HCT116 (cell line): ENCODE measurements at regions not wholly inside any gene's neighbourhood (a gene's known extent, or its start where the extent isn't known, plus 50 kb on each side); places are given as distances from the start of the nearest gene placed in this dataset.

Experiments
- ATAC-seq: fragments of 200-7000 bp; cut with Tn5 transposase; 2 replicates; pipeline ENCODE4 v1.9.1; 2020; ENCODE audit warnings: mild to moderate bottlenecking, moderate library complexity
- BruUV-seq: library from RNA; stranded (reverse); fragments of 400-500 nt; replicated peaks from 2 replicates; lab custom pipeline; 2021; lab: Mats Ljungman, UMichigan
- CTCF ChIA-PET: fragments of 300-600 bp; sonication (Branson Sonifier 250); formaldehyde crosslinking; loops from one replicate; lab custom pipeline; 2021; ENCODE audit warnings: antibody characterized with exemption; lab: Charles Lee
- POLR2A ChIA-PET: fragments of 300-600, 350-600 bp; sonication (Branson Sonifier 250); formaldehyde crosslinking; loops from one replicate; lab custom pipeline; 2021; ENCODE audit warnings: antibody characterized with exemption; lab: Charles Lee
- RAD21 ChIA-PET, 2 experiments: fragments of 300-600 bp; sonication (Branson Sonifier 250); formaldehyde crosslinking; loops; one replicate each; lab custom pipeline; 2023; ENCODE audit warnings: low total read pairs in 2 of 2; ENCODE audit not compliant: uncharacterized antibody in 2 of 2, unreplicated experiment in 2 of 2, low non-redundant PET in 1 of 2; lab: Charles Lee
- DNase-seq: peaks from one replicate; pipeline ENCODE4 v3.0.0-alpha.2; 2010; ENCODE audit warnings: low read depth, low spot score
- H2AFZ ChIP-seq: fragments of 200-600 bp; shearing (Covaris generic), sonication (generic); 2 replicates; pipeline ENCODE4 v1.6.1; 2017; ENCODE audit warnings: low read depth, mixed run types, mixed read lengths, antibody characterized with exemption, low read length; ENCODE audit not compliant: poor library complexity, severe bottlenecking
- H3K27ac ChIP-seq: 2 replicates; pipeline ENCODE4 v1.5.1; 2012; ENCODE audit warnings: low read depth, low read length
- H3K27me3 ChIP-seq: fragments of 200-600 bp; sonication (generic); 2 replicates; pipeline ENCODE4 v1.6.1; 2016; ENCODE audit warnings: mixed run types, low read length, mixed read lengths; ENCODE audit not compliant: insufficient read depth
- H3K36me3 ChIP-seq, 2 experiments: fragments of 200-500 bp in 1 of 2; fragments of 200-600 bp in 1 of 2; sonication (Bioruptor generic) in 1 of 2; sonication (generic) in 1 of 2; 2 replicates each; pipeline versions ENCODE4 v1.5.1 to v1.6.1; 2014 to 2016; ENCODE audit warnings: low read length in 2 of 2, inconsistent platforms in 1 of 2, mixed read lengths in 1 of 2, mixed run types in 1 of 2; ENCODE audit not compliant: insufficient read depth in 2 of 2, control insufficient read depth in 1 of 2
- H3K4me1 ChIP-seq, 2 experiments: fragments of 200-600 bp in 1 of 2; sonication (generic) in 1 of 2; 2 replicates each; pipeline versions ENCODE4 v1.5.1 to v1.6.1; 2012 to 2017; ENCODE audit warnings: low read length in 2 of 2, inconsistent platforms in 1 of 2, mild to moderate bottlenecking in 1 of 2, mixed read lengths in 1 of 2, mixed run types in 1 of 2, moderate library complexity in 1 of 2; ENCODE audit not compliant: insufficient read depth in 2 of 2, control insufficient read depth in 1 of 2
- H3K4me2 ChIP-seq: fragments of 200-600 bp; sonication (generic); 2 replicates; pipeline ENCODE4 v1.6.1; 2017; ENCODE audit warnings: mixed run types, low read length, mixed read lengths
- H3K4me3 ChIP-seq, 2 experiments: fragments of 200-600 bp in 1 of 2; sonication (generic) in 1 of 2; replicated peaks in 1 of 2; 2 replicates each; pipeline ENCODE4 v1.5.1; 2011 to 2016; ENCODE audit warnings: low read length in 2 of 2, control low read depth in 1 of 2, low read depth in 1 of 2, mild to moderate bottlenecking in 1 of 2, mixed read lengths in 1 of 2, mixed run types in 1 of 2
- H3K79me2 ChIP-seq: fragments of 200-600 bp; sonication (generic); 2 replicates; pipeline ENCODE4 v1.6.1; 2017; ENCODE audit warnings: mild to moderate bottlenecking, mixed run types, low read length, moderate library complexity, mixed read lengths; ENCODE audit not compliant: insufficient read depth
- H3K9ac ChIP-seq: fragments of 200-600 bp; sonication (generic); 2 replicates; pipeline ENCODE4 v1.6.1; 2016; ENCODE audit warnings: low read length, mixed read lengths
- H3K9me2 ChIP-seq: fragments of 200-600 bp; sonication (generic), shearing (Covaris generic); 2 replicates; pipeline ENCODE4 v1.6.1; 2017; ENCODE audit warnings: mixed run types, mild to moderate bottlenecking, moderate library complexity; ENCODE audit not compliant: insufficient read depth
- H3K9me3 ChIP-seq, 2 experiments: fragments of 200-500 bp in 1 of 2; fragments of 200-600 bp in 1 of 2; sonication (Bioruptor generic) in 1 of 2; sonication (generic) in 1 of 2; 2 replicates each; pipeline ENCODE4 v1.6.1; 2014 to 2017; ENCODE audit warnings: low read length in 2 of 2, mixed read lengths in 2 of 2, inconsistent platforms in 1 of 2, low read depth in 1 of 2, mild to moderate bottlenecking in 1 of 2, mixed run types in 1 of 2, moderate library complexity in 1 of 2; ENCODE audit not compliant: control insufficient read depth in 1 of 2, insufficient read depth in 1 of 2
- H4K20me1 ChIP-seq: fragments of 200-600 bp; sonication (generic), shearing (Covaris generic); 2 replicates; pipeline ENCODE4 v1.6.1; 2017; ENCODE audit warnings: mixed run types, mild to moderate bottlenecking, moderate library complexity; ENCODE audit not compliant: insufficient read depth
- ATF3 ChIP-seq: IDR thresholded peaks from 2 replicates; pipeline ENCODE4 v1.6.1; 2012
- CBX3 ChIP-seq: IDR thresholded peaks from 2 replicates; pipeline ENCODE4 v1.6.1; 2012; ENCODE audit warnings: low read depth
- EGR1 ChIP-seq: IDR thresholded peaks from 2 replicates; pipeline ENCODE4 v1.6.1; 2012; ENCODE audit warnings: low read depth
- ELF1 ChIP-seq: IDR thresholded peaks from 2 replicates; pipeline ENCODE4 v1.6.1; 2012; ENCODE audit warnings: low read depth, borderline replicate concordance
- EZH2phosphoT487 ChIP-seq: fragments of 200-600 bp; IDR thresholded peaks from 2 replicates; pipeline ENCODE4 v1.6.1; 2018; ENCODE audit warnings: antibody characterized with exemption, borderline replicate concordance
- RAD21 ChIP-seq: IDR thresholded peaks from 2 replicates; pipeline ENCODE4 v1.6.1; 2012; ENCODE audit warnings: low read depth, mild to moderate bottlenecking
- SRF ChIP-seq: IDR thresholded peaks from 2 replicates; pipeline ENCODE4 v1.6.1; 2012; ENCODE audit warnings: low read depth
- YY1 ChIP-seq: IDR thresholded peaks from 2 replicates; pipeline ENCODE4 v1.6.1; 2011; ENCODE audit warnings: low read length, low read depth, moderate library complexity, mild to moderate bottlenecking; ENCODE audit not compliant: insufficient replicate concordance; ENCODE audit errors: extremely low read depth
- ZNF274 ChIP-seq: fragments of 200-500 bp; sonication (Bioruptor generic); IDR thresholded peaks from 2 replicates; pipeline ENCODE4 v1.6.1; 2014; ENCODE audit warnings: mild to moderate bottlenecking, low read depth, low read length, inconsistent platforms
- intact Hi-C: fragments of 100-400 bp; cut with micrococcal nuclease; formaldehyde crosslinking; loops from 2 replicates; pipeline ENCODE4 v1.10.0; 2022
- TF ChIP-seq, protein P1 (sequence below): IDR thresholded peaks from 2 replicates; pipeline ENCODE4 v1.6.1; 2011; ENCODE audit warnings: mild to moderate bottlenecking, low read length, moderate library complexity; ENCODE audit not compliant: insufficient replicate concordance; ENCODE audit errors: extremely low read depth

- intact Hi-C loops = no loop called here
- peaks cover 0 to 3% of the 10 kb centered on the region in 2 experiments; a peak in 1 of 4 replicates for H3K4me1 ChIP-seq
- H3K9me2 ChIP-seq = no peaks in the 10 kb centered on the region
- H3K4me2 ChIP-seq = no peak overlapping the region
- H4K20me1 ChIP-seq = no peaks in the 10 kb centered on the region
- BruUV-seq = no TSS peak
- H3K9me3 ChIP-seq = no peaks in the 10 kb centered on the region
- H3K9ac ChIP-seq = no peak overlapping the region
- H2AFZ ChIP-seq = no peak overlapping the region
- ChIA-PET POLR2A (no interaction called here), CTCF (no interaction called here), RAD21 (no interaction called here)
- no peaks in the 10 kb centered on the region for H3K36me3 ChIP-seq
- H3K4me3 ChIP-seq = no peak overlapping the region
- DNase-seq (no peak), ATAC-seq (no peak)
- TF ChIP-seq EZH2phosphoT487 (no peak), EGR1 (no peak), SRF (no peak), RAD21 (no peak)
- TF ChIP-seq, protein P1, sequence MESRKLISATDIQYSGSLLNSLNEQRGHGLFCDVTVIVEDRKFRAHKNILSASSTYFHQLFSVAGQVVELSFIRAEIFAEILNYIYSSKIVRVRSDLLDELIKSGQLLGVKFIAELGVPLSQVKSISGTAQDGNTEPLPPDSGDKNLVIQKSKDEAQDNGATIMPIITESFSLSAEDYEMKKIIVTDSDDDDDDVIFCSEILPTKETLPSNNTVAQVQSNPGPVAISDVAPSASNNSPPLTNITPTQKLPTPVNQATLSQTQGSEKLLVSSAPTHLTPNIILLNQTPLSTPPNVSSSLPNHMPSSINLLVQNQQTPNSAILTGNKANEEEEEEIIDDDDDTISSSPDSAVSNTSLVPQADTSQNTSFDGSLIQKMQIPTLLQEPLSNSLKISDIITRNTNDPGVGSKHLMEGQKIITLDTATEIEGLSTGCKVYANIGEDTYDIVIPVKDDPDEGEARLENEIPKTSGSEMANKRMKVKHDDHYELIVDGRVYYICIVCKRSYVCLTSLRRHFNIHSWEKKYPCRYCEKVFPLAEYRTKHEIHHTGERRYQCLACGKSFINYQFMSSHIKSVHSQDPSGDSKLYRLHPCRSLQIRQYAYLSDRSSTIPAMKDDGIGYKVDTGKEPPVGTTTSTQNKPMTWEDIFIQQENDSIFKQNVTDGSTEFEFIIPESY = no peak
- no peaks in the 10 kb centered on the region for H3K27me3 ChIP-seq
- H3K79me2 ChIP-seq = no peaks in the 10 kb centered on the region
- H3K27ac ChIP-seq = no peak overlapping the region
Measured at GRCh38 chr1:184199438-184200085, 148.0 kb downstream of the TSEN15 start.

- no TSS peak for BruUV-seq
- ChIA-PET RAD21 (no interaction called here), POLR2A (no interaction called here), CTCF (no interaction called here)
- H3K9ac ChIP-seq = no peak overlapping the region
- H2AFZ ChIP-seq = no peak overlapping the region
- no peaks in the 10 kb centered on the region for H3K36me3 ChIP-seq
- H3K9me3 ChIP-seq = no peaks in the 10 kb centered on the region
- no peak overlapping the region for H3K4me3 ChIP-seq
- TF ChIP-seq ELF1 (no peak), CBX3 (no peak), ZNF274 (no peak), EZH2phosphoT487 (no peak), YY1 (no peak), ATF3 (no peak), EGR1 (no peak)
- H3K4me2 ChIP-seq = no peak overlapping the region
- H4K20me1 ChIP-seq = no peaks in the 10 kb centered on the region
- H3K27me3 ChIP-seq = no peaks in the 10 kb centered on the region
- H3K79me2 ChIP-seq = no peaks in the 10 kb centered on the region
- H3K27ac ChIP-seq = no peak overlapping the region
- no peaks in the 10 kb centered on the region for H3K9me2 ChIP-seq
- intact Hi-C loops = no loop called here
- ATAC-seq = no peak
- no peak for DNase-seq
- peaks cover 8 to 12% of the 10 kb centered on the region in 2 experiments for H3K4me1 ChIP-seq
Measured at GRCh38 chr1:184208622-184209021, 157.1 kb downstream of the TSEN15 start.
